GM12873 (cell line): ENCODE measurements at regions not wholly inside any gene's neighbourhood (a gene's known extent, or its start where the extent isn't known, plus 50 kb on each side); places are given as distances from the start of the nearest gene placed in this dataset.

Experiments used
- TF ChIP-seq, protein P1 (sequence below): IDR thresholded peaks from 2 replicates; pipeline ENCODE4 v1.5.1; 2012; ENCODE audit warnings: low read depth, mild to moderate bottlenecking, moderate library complexity, low read length, control low read depth; ENCODE audit not compliant: insufficient read depth; ENCODE audit errors: missing control alignments

DNA sequence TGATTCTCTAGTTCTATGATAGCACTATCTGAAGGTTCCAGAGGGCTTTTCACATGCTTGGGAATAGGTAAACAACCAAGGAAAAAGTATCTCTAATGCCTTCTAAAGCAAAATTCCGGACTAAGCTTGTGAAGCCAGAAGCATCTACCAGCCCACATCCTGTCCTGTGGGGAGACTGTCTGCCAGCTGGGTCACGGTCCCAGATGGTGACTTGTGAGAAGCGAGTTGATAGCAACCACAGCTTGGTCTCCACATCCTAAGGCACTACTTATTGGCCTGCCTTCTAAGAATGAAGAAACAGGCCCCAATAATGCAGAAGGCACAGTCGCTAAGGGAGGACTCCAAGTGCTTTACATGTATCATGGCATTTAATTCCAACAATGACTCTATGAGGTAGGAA is 184.1 kb upstream of the ADRA1B start:
- TF ChIP-seq, protein P1, sequence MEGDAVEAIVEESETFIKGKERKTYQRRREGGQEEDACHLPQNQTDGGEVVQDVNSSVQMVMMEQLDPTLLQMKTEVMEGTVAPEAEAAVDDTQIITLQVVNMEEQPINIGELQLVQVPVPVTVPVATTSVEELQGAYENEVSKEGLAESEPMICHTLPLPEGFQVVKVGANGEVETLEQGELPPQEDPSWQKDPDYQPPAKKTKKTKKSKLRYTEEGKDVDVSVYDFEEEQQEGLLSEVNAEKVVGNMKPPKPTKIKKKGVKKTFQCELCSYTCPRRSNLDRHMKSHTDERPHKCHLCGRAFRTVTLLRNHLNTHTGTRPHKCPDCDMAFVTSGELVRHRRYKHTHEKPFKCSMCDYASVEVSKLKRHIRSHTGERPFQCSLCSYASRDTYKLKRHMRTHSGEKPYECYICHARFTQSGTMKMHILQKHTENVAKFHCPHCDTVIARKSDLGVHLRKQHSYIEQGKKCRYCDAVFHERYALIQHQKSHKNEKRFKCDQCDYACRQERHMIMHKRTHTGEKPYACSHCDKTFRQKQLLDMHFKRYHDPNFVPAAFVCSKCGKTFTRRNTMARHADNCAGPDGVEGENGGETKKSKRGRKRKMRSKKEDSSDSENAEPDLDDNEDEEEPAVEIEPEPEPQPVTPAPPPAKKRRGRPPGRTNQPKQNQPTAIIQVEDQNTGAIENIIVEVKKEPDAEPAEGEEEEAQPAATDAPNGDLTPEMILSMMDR: no peak

DNA sequence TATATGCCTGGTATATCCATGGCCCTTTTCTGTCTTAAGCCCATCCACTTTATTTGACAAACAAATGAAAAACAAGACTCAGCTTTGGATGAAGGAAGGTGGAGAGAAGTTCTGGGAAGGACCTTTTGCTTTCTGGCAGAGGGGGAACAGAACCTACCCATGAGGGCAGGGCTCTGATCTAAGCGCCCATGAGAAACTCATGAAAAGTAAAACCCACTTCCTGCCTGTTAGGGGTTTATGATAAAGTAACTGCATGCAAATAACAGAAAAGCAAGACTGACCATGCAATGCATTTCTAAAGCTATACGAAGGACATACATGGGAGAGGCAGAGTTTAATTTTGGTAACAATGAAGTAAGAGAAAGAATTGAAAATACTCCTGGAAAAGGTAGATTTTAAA is 181.9 kb upstream of the ADRA1B start:
- TF ChIP-seq, protein P1: no peak

DNA sequence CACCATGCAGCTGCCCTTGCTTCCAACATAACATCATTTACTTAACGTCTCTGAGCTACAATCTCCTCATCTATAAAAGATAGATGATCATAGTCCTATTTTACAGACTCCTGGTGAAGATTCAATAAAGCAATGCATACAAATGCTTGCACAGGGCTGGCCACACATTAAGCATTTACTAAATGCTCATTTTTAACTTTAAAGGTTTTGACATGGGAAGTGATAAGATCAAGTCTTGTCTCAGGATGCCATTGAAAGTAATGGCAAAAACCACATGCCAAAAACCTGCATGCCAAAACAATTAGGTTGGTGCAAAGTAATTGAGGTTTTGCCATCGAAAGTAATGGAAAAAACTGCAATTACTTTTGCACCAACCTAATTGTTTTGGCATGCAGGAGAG is 181.2 kb upstream of the ADRA1B start:
- TF ChIP-seq, protein P1: no peak

DNA sequence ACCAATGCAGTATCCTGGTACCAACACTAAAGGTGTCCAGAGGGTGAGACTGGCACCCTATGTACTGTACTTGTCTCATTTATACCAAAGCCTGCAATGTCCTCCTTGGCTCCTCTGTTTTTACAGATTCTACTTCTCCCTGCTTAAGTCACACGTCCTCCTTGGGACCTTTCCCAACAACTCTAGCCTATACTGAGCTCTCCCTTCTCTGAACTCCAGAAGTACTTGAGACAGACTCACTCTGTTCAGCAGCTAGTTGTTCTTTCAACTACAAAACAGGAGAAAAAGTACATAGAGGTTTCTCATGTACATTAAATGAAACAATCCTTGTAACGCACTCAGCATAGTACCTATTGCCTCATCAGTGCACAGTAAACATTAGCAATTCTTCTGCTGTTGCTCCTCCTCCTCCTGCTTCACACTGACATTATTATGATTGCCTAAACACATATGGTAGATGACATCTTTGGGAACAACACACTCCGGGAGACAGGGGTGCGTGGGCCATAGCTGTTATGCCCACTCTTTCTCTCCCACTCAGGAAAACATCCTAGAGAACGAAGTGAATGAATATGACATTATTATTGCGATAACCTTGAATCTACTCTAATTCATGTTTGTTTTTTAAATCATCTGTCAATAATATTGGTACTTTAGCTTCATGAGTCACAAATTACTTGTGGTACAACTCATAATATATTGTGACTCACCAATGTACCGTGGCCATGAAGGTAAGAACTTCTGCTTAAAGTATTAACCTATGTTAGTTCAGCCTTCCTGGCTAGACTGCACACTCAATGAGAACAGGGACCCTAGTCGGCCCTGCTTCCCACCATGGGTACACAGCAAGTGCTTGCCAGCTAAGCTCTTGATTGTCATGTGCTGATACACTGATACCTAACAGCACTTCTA is 180.3 kb upstream of the ADRA1B start:
- TF ChIP-seq, protein P1: no peak

DNA sequence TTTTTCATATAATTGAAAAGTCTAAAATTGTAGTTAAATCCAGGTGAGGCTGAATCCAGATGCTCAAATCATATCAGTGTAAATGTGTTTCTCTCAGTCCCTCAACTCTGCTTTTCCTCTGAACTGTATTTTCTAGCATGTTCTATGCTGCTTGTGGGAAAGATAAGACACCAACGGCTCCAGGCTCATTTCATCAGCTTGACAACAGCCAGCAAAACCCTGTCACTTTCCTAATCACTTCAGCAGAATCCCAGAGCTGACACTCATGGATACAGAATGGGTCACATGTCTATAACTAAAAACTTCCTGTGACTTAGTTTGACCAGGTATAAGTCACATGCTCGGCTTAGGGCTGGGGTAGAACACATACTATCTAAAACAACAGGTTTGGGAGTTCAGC is 179.4 kb upstream of the ADRA1B start:
- TF ChIP-seq, protein P1: no peak

DNA sequence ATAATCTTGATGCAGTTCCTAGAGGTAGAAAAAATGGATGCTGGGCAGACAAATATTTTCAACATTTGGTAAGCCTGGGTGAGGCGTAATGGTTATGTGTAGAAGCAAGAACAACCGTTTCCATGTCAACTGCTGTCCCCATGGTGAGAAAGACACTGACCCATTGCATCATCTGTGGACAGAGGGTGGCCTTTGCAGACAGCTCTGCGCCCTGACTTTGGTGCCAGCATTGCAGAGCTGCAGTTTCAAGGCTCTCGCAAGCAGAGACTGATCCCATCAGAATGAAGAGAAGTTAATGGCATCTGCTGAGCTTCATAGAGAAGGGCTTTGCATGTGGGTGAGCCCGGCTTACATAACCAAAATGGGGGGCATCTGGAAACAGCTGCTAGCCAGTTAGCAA is 179.0 kb upstream of the ADRA1B start:
- TF ChIP-seq, protein P1: no peak

DNA sequence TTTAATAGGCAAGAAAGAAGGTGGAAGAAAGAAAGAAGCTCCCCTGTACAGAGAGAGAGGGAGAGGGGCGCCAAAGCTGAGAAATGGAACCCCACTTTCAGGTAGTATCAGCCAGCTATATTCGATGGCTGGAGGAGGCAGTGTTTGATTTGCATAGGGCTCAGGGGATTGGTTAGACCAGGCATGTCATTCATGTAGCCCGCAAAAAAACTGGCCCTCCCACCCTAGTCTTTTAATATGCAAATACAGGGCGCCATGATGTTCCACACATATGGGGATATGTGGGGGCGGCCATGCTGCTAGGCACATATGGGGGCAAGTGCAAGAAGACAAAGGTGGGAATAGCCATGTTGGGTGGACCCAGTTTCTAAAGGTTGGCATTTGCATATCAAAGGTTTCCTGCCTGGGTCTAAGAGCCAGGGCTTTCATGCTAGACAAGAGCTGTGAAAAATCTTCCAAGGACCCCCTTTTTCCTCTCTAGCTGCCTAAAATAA is 174.4 kb upstream of the ADRA1B start:
- TF ChIP-seq, protein P1: no peak
